HEK293 (cell line): ENCODE measurements at regions not wholly inside any gene's neighbourhood (a gene's known extent, or its start where the extent isn't known, plus 50 kb on each side); places are given as distances from the start of the nearest gene placed in this dataset.

Experiments
- CTCF ChIA-PET: fragments of 350-600 bp; formaldehyde crosslinking; extraction: SDS; loops from one replicate; lab custom pipeline; 2021; ENCODE audit warnings: antibody characterized with exemption; lab: Yijun Ruan, JAX
- POLR2A ChIA-PET: fragments of 300-600 bp; formaldehyde crosslinking; extraction: SDS; loops from one replicate; lab custom pipeline; 2020; ENCODE audit warnings: antibody characterized with exemption, inconsistent platforms; lab: Yijun Ruan, JAX
- H3K27ac ChIP-seq: fragments of 200-500 bp; sonication (Bioruptor generic); 2 replicates; pipeline ENCODE4 v1.5.1; 2014; ENCODE audit warnings: low read depth, low read length, control low read depth, inconsistent platforms; ENCODE audit errors: extremely low read depth
- H3K36me3 ChIP-seq, 2 experiments: fragments of 200-500 bp in 1 of 2; sonication (Bioruptor generic) in 1 of 2; 1 replicate in 1 of 2; 2 replicates in 1 of 2; pipeline ENCODE4 v1.5.1; 2014 to 2017; ENCODE audit warnings: inconsistent platforms in 2 of 2, low read length in 2 of 2; ENCODE audit not compliant: control insufficient read depth in 2 of 2, insufficient read depth in 1 of 2
- H3K4me1 ChIP-seq: fragments of 200-500 bp; sonication (Bioruptor generic); 2 replicates; pipeline ENCODE4 v1.5.1; 2014; ENCODE audit warnings: mild to moderate bottlenecking, low read length, inconsistent platforms; ENCODE audit not compliant: control insufficient read depth, insufficient read depth
- H3K4me3 ChIP-seq: 2 replicates; pipeline ENCODE4 v1.5.1; 2011; ENCODE audit warnings: low read depth, mild to moderate bottlenecking, control low read depth, low read length, moderate library complexity
- H3K9me3 ChIP-seq: fragments of 200-500 bp; sonication (Bioruptor generic); 2 replicates; pipeline ENCODE4 v1.5.1; 2014; ENCODE audit warnings: low read depth, low read length, inconsistent platforms; ENCODE audit not compliant: control insufficient read depth, insufficient read depth
- KLF7 ChIP-seq: fragments of 450-650 bp; formaldehyde crosslinking; IDR thresholded peaks from 2 replicates; pipeline ENCODE4 v1.5.1; 2016; ENCODE audit warnings: missing biosample characterization, missing genetic modification characterization, borderline replicate concordance
- PRDM10 ChIP-seq: fragments of 450-650 bp; formaldehyde crosslinking; IDR thresholded peaks from 2 replicates; pipeline ENCODE4 v1.5.1; 2016; ENCODE audit warnings: missing biosample characterization, missing genetic modification characterization
- REPIN1 ChIP-seq: fragments of 450-650 bp; formaldehyde crosslinking; IDR thresholded peaks from 2 replicates; pipeline ENCODE4 v1.5.1; 2017; ENCODE audit warnings: missing biosample characterization, missing genetic modification characterization, low read depth
- TCF7L2 ChIP-seq: IDR thresholded peaks from 2 replicates; pipeline ENCODE4 v1.6.1; 2011; ENCODE audit warnings: low read depth, mild to moderate bottlenecking, inconsistent platforms, low read length, moderate library complexity, borderline replicate concordance
- ZBTB10 ChIP-seq: fragments of 450-650 bp; formaldehyde crosslinking; IDR thresholded peaks from 2 replicates; pipeline ENCODE4 v1.5.1; 2016; ENCODE audit warnings: missing biosample characterization, missing genetic modification characterization
- ZBTB48 ChIP-seq: fragments of 450-650 bp; formaldehyde crosslinking; IDR thresholded peaks from 2 replicates; pipeline ENCODE4 v1.5.1; 2016; ENCODE audit warnings: missing biosample characterization, missing genetic modification characterization
- ZFP37 ChIP-seq: fragments of 450-650 bp; formaldehyde crosslinking; IDR thresholded peaks from 2 replicates; pipeline ENCODE4 v1.5.1; 2016; ENCODE audit warnings: missing biosample characterization, missing genetic modification characterization
- ZNF138 ChIP-seq: fragments of 450-650 bp; formaldehyde crosslinking; IDR thresholded peaks from 2 replicates; pipeline ENCODE4 v1.5.1; 2016; ENCODE audit warnings: missing biosample characterization, missing genetic modification characterization, borderline replicate concordance
- ZNF169 ChIP-seq: fragments of 450-650 bp; formaldehyde crosslinking; IDR thresholded peaks from 2 replicates; pipeline ENCODE4 v1.5.1; 2016; ENCODE audit warnings: missing biosample characterization, missing genetic modification characterization
- ZNF175 ChIP-seq: fragments of 450-650 bp; formaldehyde crosslinking; IDR thresholded peaks from 2 replicates; pipeline ENCODE4 v1.5.1; 2016; ENCODE audit warnings: missing biosample characterization, missing genetic modification characterization
- ZNF473 ChIP-seq: fragments of 450-650 bp; formaldehyde crosslinking; IDR thresholded peaks from 2 replicates; pipeline ENCODE4 v1.5.1; 2017; ENCODE audit warnings: missing biosample characterization, missing genetic modification characterization
- ZNF529 ChIP-seq: fragments of 450-650 bp; formaldehyde crosslinking; IDR thresholded peaks from 2 replicates; pipeline ENCODE4 v1.5.1; 2017; ENCODE audit warnings: missing genetic modification characterization, missing biosample characterization; ENCODE audit not compliant: insufficient replicate concordance
- TF ChIP-seq, protein P1 (sequence below): fragments of 450-650 bp; formaldehyde crosslinking; IDR thresholded peaks from 2 replicates; pipeline ENCODE4 v1.5.1; 2016; ENCODE audit warnings: missing biosample characterization, missing genetic modification characterization
- TF ChIP-seq, protein P2 (sequence below): fragments of 450-650 bp; formaldehyde crosslinking; IDR thresholded peaks from 2 replicates; pipeline ENCODE4 v1.5.1; 2017; ENCODE audit warnings: missing biosample characterization, mild to moderate bottlenecking, missing genetic modification characterization, moderate library complexity
- TF ChIP-seq, protein P3 (sequence below): IDR thresholded peaks from 2 replicates; pipeline ENCODE4 v1.6.1; 2011; ENCODE audit warnings: mild to moderate bottlenecking, low read depth, low read length, borderline replicate concordance

DNA sequence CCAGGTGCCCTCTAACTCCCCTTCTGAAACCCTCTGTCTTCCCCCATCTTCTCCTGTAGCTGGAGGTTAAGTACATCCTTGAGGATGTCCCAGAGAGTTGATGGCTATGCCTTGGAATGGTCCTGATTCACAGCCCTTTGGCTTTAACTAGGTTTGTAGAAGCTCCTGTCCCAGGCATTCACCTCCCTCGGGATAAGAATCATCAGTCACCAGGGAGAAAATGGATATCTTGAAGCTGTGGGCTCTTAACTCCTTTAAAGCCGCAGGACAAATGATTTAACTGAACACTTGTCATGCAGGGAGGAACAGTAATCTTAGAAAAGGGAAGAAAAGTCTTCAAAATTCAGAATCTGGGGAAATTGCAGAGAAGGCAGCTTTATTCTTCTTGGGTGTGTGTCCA, 139.9 kb downstream of the PSAT1 start (continued):
- TF ChIP-seq REPIN1 (tag by site-specific recombination) (no peak), ZBTB48 (tag by site-specific recombination) (no peak), ZNF175 (tag by site-specific recombination) (no peak), ZFP37 (tag by site-specific recombination) (no peak), TCF7L2 (no peak), ZNF473 (tag by site-specific recombination) (no peak), ZNF169 (tag by site-specific recombination) (no peak)
- TF ChIP-seq, protein P1, sequence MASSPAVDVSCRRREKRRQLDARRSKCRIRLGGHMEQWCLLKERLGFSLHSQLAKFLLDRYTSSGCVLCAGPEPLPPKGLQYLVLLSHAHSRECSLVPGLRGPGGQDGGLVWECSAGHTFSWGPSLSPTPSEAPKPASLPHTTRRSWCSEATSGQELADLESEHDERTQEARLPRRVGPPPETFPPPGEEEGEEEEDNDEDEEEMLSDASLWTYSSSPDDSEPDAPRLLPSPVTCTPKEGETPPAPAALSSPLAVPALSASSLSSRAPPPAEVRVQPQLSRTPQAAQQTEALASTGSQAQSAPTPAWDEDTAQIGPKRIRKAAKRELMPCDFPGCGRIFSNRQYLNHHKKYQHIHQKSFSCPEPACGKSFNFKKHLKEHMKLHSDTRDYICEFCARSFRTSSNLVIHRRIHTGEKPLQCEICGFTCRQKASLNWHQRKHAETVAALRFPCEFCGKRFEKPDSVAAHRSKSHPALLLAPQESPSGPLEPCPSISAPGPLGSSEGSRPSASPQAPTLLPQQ, result no peak
- TF ChIP-seq, protein P2, sequence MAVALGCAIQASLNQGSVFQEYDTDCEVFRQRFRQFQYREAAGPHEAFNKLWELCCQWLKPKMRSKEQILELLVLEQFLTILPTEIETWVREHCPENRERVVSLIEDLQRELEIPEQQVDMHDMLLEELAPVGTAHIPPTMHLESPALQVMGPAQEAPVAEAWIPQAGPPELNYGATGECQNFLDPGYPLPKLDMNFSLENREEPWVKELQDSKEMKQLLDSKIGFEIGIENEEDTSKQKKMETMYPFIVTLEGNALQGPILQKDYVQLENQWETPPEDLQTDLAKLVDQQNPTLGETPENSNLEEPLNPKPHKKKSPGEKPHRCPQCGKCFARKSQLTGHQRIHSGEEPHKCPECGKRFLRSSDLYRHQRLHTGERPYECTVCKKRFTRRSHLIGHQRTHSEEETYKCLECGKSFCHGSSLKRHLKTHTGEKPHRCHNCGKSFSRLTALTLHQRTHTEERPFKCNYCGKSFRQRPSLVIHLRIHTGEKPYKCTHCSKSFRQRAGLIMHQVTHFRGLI, result no peak

DNA sequence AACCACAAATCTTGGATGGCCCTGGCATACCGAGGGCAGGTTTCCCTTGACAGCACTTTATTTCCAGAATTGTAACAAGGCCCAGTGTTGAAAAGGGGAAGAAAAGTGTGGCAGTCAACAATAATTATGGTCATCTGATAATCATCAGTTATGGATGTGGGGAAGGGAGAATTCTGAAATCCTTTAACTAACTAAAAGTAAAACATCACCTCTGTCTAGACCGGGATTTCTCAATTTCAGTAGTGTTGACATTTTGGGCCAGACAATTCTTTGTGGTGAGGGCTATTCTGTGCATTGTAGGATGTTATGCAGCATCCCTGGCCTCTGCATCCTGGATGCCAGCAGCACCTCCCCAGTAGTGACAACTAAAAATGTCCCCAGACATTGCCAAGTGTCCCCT, 140.4 kb downstream of the PSAT1 start:
- Histone ChIP-seq H3K4me3 (no peak overlapping the region), H3K9me3 (no peaks in the 10 kb centered on the region), H3K36me3 (no peaks in the 10 kb centered on the region), H3K4me1 (no peaks in the 10 kb centered on the region), H3K27ac (no peak overlapping the region)
- CTCF ChIA-PET, result interaction anchor here (1.0 kb wide), 1 partner anchor 68 kb away, joined by 3 read pairs; no protein-coding TSS in a partner anchor
- POLR2A ChIA-PET, result no interaction called here
- TF ChIP-seq ZNF138 (tag by site-specific recombination), result no peak
- TF ChIP-seq ZNF529 (tag by site-specific recombination), result no peak
- TF ChIP-seq, protein P3, sequence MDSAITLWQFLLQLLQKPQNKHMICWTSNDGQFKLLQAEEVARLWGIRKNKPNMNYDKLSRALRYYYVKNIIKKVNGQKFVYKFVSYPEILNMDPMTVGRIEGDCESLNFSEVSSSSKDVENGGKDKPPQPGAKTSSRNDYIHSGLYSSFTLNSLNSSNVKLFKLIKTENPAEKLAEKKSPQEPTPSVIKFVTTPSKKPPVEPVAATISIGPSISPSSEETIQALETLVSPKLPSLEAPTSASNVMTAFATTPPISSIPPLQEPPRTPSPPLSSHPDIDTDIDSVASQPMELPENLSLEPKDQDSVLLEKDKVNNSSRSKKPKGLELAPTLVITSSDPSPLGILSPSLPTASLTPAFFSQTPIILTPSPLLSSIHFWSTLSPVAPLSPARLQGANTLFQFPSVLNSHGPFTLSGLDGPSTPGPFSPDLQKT, result no peak
- TF ChIP-seq KLF7 (tag by site-specific recombination), result no peak

GRCh38 chr9:78437806-78438205, 140.9 kb downstream of the PSAT1 start:
- CTCF ChIA-PET, result interaction anchor here (0.7 to 1.2 kb wide), 8 partner anchors 30 to 406 kb away, joined by 3 to 6 read pairs (median 3); no protein-coding TSS in a partner anchor

More at GRCh38 chr9:78437806-78438205, 140.9 kb downstream of the PSAT1 start:
- Histone ChIP-seq H3K4me3 (no peak overlapping the region), H3K4me1 (no peaks in the 10 kb centered on the region), H3K36me3 (no peaks in the 10 kb centered on the region), H3K27ac (no peak overlapping the region), H3K9me3 (no peaks in the 10 kb centered on the region)
- no peak for TF ChIP-seq ZBTB10 (tag by site-specific recombination)
- TF ChIP-seq PRDM10, result no peak
- POLR2A ChIA-PET, result no interaction called here
